GM12874 (cell line): ENCODE measurements at regions not wholly inside any gene's neighbourhood (a gene's known extent, or its start where the extent isn't known, plus 50 kb on each side); places are given as distances from the start of the nearest gene placed in this dataset.

Experiments used
- TF ChIP-seq, protein P1 (sequence below): IDR thresholded peaks from 2 replicates; pipeline ENCODE4 v1.5.1; 2011; ENCODE audit warnings: low read depth, mild to moderate bottlenecking, control low read depth, low read length, moderate library complexity; ENCODE audit not compliant: insufficient read depth

DNA sequence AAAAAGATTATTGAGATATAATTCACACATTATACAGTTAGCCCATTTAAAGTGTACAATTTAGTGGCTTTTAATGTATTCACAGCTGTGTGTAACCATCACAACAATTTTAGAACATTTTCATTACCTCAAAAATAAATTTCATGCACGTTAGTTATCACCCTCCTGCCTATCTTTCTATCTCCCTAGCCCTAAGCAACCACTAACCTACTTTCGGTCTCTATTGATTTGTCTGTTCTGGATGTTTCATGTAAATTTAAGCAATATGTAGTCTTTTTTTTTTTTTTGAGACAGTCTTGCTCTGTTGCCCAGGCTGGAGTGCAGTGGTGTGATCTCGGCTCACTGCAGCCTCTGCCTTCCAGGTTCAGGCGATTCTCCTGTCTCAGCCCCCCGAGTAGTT is 439.4 kb downstream of the PCNX1 start:
- TF ChIP-seq, protein P1, sequence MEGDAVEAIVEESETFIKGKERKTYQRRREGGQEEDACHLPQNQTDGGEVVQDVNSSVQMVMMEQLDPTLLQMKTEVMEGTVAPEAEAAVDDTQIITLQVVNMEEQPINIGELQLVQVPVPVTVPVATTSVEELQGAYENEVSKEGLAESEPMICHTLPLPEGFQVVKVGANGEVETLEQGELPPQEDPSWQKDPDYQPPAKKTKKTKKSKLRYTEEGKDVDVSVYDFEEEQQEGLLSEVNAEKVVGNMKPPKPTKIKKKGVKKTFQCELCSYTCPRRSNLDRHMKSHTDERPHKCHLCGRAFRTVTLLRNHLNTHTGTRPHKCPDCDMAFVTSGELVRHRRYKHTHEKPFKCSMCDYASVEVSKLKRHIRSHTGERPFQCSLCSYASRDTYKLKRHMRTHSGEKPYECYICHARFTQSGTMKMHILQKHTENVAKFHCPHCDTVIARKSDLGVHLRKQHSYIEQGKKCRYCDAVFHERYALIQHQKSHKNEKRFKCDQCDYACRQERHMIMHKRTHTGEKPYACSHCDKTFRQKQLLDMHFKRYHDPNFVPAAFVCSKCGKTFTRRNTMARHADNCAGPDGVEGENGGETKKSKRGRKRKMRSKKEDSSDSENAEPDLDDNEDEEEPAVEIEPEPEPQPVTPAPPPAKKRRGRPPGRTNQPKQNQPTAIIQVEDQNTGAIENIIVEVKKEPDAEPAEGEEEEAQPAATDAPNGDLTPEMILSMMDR, result no peak

DNA sequence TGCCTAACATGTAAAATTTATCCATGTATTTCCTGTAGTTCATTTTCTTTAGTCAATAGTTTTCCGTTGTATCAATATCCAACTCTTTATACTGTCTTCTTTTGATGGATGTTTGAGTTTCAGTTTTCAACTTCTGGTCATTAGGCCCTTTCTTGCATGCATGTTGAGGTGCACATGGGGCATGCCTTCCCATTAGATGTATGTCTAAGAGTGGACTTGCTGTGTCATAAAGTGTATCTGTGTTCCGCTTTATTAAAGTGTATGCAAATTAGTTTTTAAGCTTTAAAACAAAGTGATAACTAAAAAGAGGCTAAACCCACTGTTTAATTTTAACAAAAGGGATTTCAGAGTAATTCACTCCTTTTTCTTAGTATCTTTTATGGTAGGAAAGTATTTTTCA is 441.1 kb downstream of the PCNX1 start:
- TF ChIP-seq, protein P1, result no peak

DNA sequence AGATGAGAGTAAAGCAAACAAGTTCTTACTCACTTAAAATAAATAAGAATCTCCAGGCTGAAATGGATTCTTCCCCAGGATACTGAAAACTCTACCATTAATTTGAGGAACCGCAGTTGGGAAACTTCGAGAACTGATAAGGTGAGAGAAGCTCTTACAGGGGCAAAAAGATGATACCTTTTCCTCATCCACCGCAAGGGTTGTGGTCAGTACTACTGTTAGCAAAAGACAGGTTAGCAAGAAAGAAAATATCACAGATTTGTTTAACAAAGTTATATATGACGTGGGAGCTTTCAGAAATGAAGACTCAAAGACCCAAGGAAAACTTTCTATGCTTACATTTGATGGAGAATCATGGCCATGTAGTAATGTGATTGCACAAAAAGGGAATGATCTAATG is 441.6 kb downstream of the PCNX1 start:
- TF ChIP-seq, protein P1, result no peak

DNA sequence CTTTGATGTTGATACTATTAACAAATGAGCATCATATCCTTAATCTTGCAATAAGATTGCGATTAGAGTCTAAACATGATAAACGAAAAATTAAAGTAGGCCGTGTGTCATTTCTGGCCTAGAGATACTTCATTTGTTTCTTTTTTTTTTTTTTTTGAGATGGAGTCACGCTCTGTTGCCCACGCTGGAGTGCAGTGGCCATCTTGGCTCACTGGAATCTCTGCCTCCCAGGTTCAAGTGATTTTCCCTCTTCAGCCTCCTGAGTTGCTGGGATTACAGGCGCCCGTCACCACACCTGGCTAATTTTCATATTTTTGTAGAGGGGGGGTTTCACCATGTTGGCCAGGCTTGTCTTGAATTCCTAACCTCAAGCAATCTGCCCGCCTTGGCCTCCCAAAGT is 446.9 kb downstream of the PCNX1 start:
- TF ChIP-seq, protein P1, result no peak

DNA sequence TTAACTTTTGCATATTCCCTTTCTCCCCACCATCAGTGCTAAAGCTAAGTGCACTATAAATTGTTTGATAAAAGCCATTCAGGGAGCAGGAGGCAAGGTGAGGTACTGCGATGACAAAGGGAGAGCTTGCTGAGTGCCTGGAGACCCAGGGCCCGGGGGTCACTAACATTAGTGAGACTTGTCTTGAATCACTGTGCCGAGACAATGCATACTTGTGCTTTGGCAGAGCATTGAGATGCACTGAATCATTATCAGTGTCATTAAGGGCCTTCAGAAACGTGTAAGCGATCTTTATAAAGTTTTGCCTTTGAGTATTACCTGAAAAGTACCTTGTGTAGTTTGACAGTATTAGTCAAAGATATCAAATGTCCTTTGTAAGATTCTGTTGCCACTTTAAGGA is 447.5 kb downstream of the PCNX1 start:
- TF ChIP-seq, protein P1, result no peak

DNA sequence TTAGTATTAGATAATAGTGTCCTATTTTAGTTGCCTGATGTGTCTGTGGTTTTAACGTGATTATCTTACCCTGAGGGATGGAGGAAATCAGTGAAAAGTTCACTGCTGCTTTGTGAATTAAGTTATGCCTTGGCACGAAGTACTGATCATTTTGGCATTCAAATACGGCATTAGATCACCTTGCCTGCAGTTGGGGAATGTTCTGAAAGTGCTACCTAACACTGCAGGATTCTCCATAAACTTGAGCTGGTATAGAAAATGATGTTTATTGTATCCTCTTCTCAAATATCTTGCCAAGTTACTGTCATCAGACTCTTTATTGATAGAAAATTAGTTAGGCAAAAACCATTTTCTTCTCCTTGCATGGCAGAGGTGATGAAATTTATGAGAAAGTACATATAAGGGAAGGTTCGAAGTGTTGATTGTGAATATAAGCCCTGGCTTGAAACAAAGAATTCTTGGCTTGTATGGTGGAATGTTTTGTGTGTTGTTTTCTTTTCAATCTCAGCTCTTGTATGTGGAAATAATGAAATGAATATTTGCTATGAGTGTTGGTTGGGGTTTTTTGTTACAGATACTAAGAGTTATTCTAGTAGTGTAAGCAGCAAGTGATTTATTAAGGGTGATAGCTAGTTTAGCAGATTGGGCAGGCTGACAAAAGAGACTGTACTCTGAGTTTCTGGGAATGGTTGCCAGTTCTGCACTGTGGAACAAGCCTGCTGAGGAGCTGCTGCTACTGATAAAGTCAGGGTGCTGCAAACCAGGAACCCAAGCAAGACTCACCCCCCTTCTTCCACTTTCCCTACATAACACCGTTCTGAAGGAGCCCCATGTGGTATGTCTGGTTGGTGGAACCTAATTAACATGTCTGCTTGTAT is 448.3 kb downstream of the PCNX1 start:
- TF ChIP-seq, protein P1, result no peak

DNA sequence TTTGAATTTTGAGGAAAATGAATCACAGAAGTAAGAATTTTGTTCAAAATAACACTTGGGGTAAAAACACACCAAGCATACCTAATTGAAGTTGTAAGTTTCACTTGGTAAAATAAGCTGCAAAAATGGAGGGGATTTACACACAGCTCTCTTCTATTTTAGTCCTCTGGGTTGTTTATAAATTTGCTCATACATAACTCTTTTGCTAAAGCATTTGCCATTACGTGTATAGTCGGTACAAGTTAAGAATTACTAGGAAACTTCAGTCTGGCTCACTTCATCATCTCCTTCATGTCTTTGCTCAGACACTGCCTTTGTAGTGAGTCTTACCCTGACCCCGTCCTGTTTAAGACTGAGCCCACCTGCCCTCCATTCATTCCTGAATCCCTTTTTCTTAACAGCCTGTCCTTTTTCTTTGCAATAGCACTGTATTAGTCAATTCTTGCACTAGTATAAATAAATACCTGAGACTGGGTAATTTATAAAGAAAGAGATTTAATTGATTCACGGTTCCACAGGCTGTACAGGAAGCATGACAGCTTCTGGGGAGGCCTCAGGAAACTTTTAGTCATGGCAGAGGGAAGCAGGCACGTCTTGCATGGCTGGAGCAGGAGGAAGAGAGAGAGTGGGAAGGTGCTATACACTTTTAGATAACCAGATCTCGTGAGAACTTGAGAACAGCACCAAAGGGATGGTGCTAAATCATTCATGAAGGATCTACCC is 451.1 kb downstream of the PCNX1 start:
- TF ChIP-seq, protein P1, result no peak
